Tibial nerve (tissue), 4 donors: ENCODE measurements at regions not wholly inside any gene's neighbourhood (a gene's known extent, or its start where the extent isn't known, plus 50 kb on each side); places are given as distances from the start of the nearest gene placed in this dataset.

Experiments
- DNase-seq, 2 donors: peaks; one replicate each; pipeline ENCODE4 v3.0.0-alpha.2; 2019; ENCODE audit warnings: low spot score in 2 of 2
- H3K27ac ChIP-seq, 4 donors: fragments of 200-600 bp; sonication (generic) in 3 of 4; one replicate each; pipeline ENCODE4 v1.5.1; 2017 to 2019; ENCODE audit warnings: mild to moderate bottlenecking in 1 of 4
- H3K27me3 ChIP-seq, 2 donors: fragments of 200-600 bp; sonication (generic) in 1 of 2; one replicate each; pipeline versions ENCODE4 v1.5.1 to v1.6.0; 2017 to 2019
- H3K36me3 ChIP-seq, 3 donors: fragments of 200-600 bp; sonication (generic); one replicate each; pipeline ENCODE4 v1.5.1; 2018 to 2019
- H3K4me1 ChIP-seq, 4 donors: fragments of 200-600 bp; sonication (generic) in 3 of 4; one replicate each; pipeline ENCODE4 v1.5.1; 2017 to 2019
- H3K4me3 ChIP-seq, 4 donors: fragments of 200-600 bp; sonication (generic) in 3 of 4; one replicate each; pipeline ENCODE4 v1.5.1; 2017 to 2019; ENCODE audit warnings: mild to moderate bottlenecking in 1 of 4, moderate library complexity in 1 of 4
- H3K9me3 ChIP-seq, 4 donors: fragments of 200-600 bp; sonication (generic) in 3 of 4; one replicate each; pipeline ENCODE4 v1.5.1; 2017 to 2019
- CTCF ChIP-seq, 5 experiments: fragments of 200-600 bp in 3 of 5; fragments of 450-650 bp in 2 of 5; sonication (generic) in 3 of 5; IDR thresholded peaks; one replicate each; pipeline ENCODE4 v1.5.1; 2016 to 2019; ENCODE audit warnings: antibody characterized with exemption in 5 of 5, mild to moderate bottlenecking in 3 of 5, moderate library complexity in 2 of 5
- EP300 ChIP-seq, 2 donors: sonication (generic); formaldehyde crosslinking; IDR thresholded peaks; one replicate each; pipeline ENCODE4 v1.6.1; 2017; ENCODE audit warnings: antibody characterized with exemption in 2 of 2, mild to moderate bottlenecking in 1 of 2
- POLR2A ChIP-seq, 2 donors: fragments of 450-650 bp; IDR thresholded peaks; one replicate each; pipeline ENCODE4 v1.6.1; 2017; ENCODE audit warnings: antibody characterized with exemption in 2 of 2, mild to moderate bottlenecking in 2 of 2, moderate library complexity in 2 of 2
- WGBS, 2 donors: methylation state at CpG; one replicate each; pipeline ENCODE4 v1.1.5; 2018; 5-methylcytosine and 5-hydroxymethylcytosine counted together

GRCh38 chr7:41187322-41187721, 515.6 kb downstream of the INHBA start:
- Histone ChIP-seq H3K9me3 (no peaks in the 10 kb centered on the region), H3K4me3 (no peak overlapping the region), H3K27ac (no peak overlapping the region), H3K36me3 (no peaks in the 10 kb centered on the region), H3K4me1 (no peaks in the 10 kb centered on the region), H3K27me3 (no peaks in the 10 kb centered on the region)
- TF ChIP-seq EP300 (IDR thresholded peaks at IDR 0.05) (no peak), POLR2A (IDR thresholded peaks at IDR 0.05) (no peak), CTCF (IDR thresholded peaks at IDR 0.05) (no peak)
- WGBS, 2 donors, result 91 to 96% methylated on average over 4 of the region's 4 CpGs
- no peak for DNase-seq

- DNase-seq, result no peak
- H3K9me3 ChIP-seq, result no peaks in the 10 kb centered on the region
- no peaks in the 10 kb centered on the region for H3K36me3 ChIP-seq
- no peak for TF ChIP-seq CTCF (IDR thresholded peaks at IDR 0.05)
- TF ChIP-seq POLR2A (IDR thresholded peaks at IDR 0.05), result no peak
- no peak for TF ChIP-seq EP300 (IDR thresholded peaks at IDR 0.05)
- no peak overlapping the region for H3K4me3 ChIP-seq
- H3K27ac ChIP-seq, result no peak overlapping the region
- no peaks in the 10 kb centered on the region for H3K4me1 ChIP-seq
- 54 to 73% methylated on average over 3 of the region's 3 CpGs for WGBS, 2 donors
- no peaks in the 10 kb centered on the region for H3K27me3 ChIP-seq
These were observed 517.0 kb downstream of the INHBA start for GRCh38 chr7:41185851-41186250.

GRCh38 chr7:41183741-41184140, 519.1 kb downstream of the INHBA start:
- 74 to 76% methylated on average over 6 of the region's 6 CpGs for whole genome bisulfite sequencing, 2 donors
- Histone ChIP-seq H3K36me3 (no peaks in the 10 kb centered on the region), H3K27ac (no peak overlapping the region), H3K9me3 (no peaks in the 10 kb centered on the region), H3K4me3 (no peak overlapping the region), H3K27me3 (no peaks in the 10 kb centered on the region), H3K4me1 (no peaks in the 10 kb centered on the region)
- TF ChIP-seq POLR2A (IDR thresholded peaks at IDR 0.05) (no peak), CTCF (IDR thresholded peaks at IDR 0.05) (no peak), EP300 (IDR thresholded peaks at IDR 0.05) (no peak)
- no peak for DNase-seq

GRCh38 chr7:41182782-41183181, 520.1 kb downstream of the INHBA start:
- no peak for TF ChIP-seq CTCF (IDR thresholded peaks at IDR 0.05)
- TF ChIP-seq EP300 (IDR thresholded peaks at IDR 0.05), result no peak
- TF ChIP-seq POLR2A (IDR thresholded peaks at IDR 0.05), result no peak
- Histone ChIP-seq H3K27me3 (no peaks in the 10 kb centered on the region), H3K27ac (no peak overlapping the region), H3K9me3 (no peaks in the 10 kb centered on the region), H3K36me3 (no peaks in the 10 kb centered on the region), H3K4me1 (no peaks in the 10 kb centered on the region), H3K4me3 (no peak overlapping the region)
- no peak for DNase-seq
- 86 to 87% methylated on average over 2 of the region's 2 CpGs for WGBS, 2 donors

- no peak overlapping the region for H3K4me3 ChIP-seq
- no peaks in the 10 kb centered on the region for H3K4me1 ChIP-seq
These were observed 527.5 kb downstream of the INHBA start for GRCh38 chr7:41175435-41175834.

More at GRCh38 chr7:41175435-41175834, 527.5 kb downstream of the INHBA start:
- 88 to 95% methylated on average over 8 of the region's 8 CpGs for WGBS, 2 donors
- H3K9me3 ChIP-seq, result no peaks in the 10 kb centered on the region
- DNase-seq, result no peak
- TF ChIP-seq POLR2A (IDR thresholded peaks at IDR 0.05) (no peak), CTCF (IDR thresholded peaks at IDR 0.05) (no peak), EP300 (IDR thresholded peaks at IDR 0.05) (no peak)
- H3K27me3 ChIP-seq, result no peaks in the 10 kb centered on the region
- H3K27ac ChIP-seq, result no peak overlapping the region
- no peaks in the 10 kb centered on the region for H3K36me3 ChIP-seq
